HG02610 (cell line): ENCODE measurements at regions not wholly inside any gene's neighbourhood (a gene's known extent, or its start where the extent isn't known, plus 50 kb on each side); places are given as distances from the start of the nearest gene placed in this dataset.
"Not testable (repeated sequence)": the region's sequence is repeated elsewhere in the genome, so short reads cannot be mapped to it uniquely, and the experiment has no call there.

Experiments
- ATAC-seq: cut with Tn5 transposase; IDR thresholded peaks from one replicate; pipeline ENCODE4 v1.9.1; 2021; ENCODE audit warnings: mild to moderate bottlenecking, moderate library complexity; ENCODE audit not compliant: unreplicated experiment

DNA sequence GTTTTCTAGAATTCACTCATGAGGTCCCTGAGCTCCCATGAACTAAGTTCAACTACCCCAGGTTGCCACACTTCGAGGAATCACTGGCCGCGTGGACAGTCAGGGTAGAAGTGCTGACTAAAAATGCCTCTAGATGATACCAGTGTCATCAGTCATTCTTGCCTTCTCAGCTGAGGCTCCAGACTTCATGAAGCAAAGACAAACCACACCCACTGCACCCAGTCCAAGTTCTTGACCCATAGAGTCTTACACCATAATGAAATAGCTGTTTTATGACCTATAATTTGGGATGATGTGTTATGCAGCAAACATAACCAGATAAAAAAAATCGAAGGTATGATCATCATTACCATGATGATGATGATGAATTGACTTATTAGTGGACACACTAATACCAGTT is 632.9 kb upstream of the TLE4 start:
- ATAC-seq, result no peak

DNA sequence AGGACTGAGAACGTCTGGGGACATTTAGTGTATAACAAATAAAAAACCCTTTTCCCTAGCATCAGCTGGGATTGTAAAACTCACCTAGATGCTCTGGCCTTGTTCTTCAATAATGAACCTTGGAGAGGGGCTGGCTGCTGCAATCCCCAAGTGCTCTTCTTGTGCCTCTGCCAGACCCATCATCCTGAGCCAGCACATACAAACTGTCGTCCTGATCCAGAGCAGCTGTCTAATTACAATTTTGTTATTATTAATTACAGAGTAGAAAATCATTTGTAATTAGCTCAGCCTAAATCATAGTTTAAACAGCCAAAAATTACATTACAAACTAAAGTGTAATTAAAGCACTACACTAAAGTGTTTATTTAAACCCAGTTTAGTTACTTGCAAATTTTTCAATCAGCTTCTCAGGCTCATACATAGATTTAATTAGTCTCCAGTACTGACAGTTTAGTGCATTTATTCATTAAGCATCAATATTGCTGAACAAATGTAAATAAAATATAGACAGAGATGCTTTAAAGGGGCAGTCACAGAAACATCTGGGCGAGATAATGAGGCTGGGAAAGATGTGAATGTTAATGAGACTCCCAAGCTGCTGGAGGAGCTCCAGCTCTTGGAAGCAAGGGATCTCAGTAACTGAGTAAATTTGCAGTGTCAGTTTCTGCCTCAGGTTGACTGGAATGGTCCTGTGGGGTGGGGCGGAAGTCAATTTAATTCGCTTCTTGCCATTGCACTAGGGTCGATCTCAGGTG is 632.3 kb upstream of the TLE4 start:
- ATAC-seq, result no peak

DNA sequence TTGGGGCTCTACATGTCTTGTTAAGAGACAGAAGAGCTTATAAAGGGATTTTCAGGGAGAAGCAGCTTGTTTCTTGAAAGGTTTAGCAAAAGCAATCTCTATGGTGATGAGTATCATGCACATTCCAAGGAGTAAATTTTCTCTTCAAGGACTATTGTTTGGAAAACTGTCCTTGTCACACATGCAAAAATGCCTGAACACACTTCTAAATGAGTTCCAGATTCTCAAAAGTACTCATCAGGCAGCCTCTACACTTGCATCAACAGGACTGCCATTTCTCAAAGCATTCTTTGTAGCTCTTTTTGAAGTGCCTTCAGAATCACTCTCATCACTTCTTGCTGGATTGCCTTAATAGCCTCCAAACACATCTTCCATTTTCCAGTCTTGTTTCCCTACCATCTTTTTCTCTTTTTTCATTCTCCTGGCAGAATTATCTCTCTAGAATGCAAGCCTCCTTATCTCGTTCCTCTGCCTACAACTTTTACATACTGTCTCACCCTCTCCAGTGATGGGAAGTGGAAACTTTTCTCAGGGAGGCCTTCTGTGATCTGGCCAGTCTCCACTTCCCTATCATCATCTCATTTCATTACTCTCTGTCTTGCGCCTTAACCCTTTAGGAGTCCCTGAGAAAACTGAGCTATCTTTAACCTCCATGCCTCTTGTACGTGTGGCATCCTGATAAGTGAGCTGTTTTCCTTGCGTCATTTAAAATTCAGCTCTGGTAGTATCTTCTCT is 631.5 kb upstream of the TLE4 start:
- ATAC-seq, result no peak

DNA sequence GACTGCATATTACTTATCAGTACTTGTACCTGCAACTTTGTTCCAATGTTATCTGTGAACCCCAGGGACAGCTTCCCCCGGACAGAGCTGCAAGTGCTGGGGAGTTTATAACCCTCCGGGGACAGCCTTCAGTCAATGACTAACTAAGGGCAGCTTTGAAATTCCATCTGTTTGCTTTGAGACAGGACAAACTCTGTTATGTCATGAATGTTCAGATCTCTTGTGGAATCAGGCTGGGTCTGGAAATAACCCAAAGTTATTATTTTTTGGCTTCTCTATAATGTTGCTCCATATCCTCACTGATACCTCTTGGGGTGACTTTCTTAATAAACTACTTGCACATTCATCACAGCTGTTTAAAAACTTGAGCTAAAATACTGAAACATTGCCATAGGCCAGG is 617.5 kb upstream of the TLE4 start:
- no peak for ATAC-seq

DNA sequence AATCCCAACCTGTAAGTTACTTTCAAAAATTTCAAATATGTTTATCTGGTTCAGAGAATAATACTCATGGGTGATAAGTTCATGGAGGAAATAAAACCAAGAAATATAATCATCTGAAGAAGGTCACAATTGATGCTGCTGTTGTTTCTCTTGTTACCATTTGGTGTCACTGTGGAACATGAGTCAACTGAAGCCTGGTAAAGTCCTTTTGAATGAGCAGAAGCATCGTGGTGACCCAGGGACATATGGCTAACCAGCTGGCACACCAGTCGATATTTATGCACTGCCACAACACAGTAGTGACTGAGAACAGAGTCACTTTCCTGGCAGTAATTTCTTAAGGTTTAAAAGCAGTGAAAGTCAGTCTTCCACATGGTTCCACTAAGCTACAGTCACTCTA is 612.9 kb upstream of the TLE4 start:
- no peak for ATAC-seq

DNA sequence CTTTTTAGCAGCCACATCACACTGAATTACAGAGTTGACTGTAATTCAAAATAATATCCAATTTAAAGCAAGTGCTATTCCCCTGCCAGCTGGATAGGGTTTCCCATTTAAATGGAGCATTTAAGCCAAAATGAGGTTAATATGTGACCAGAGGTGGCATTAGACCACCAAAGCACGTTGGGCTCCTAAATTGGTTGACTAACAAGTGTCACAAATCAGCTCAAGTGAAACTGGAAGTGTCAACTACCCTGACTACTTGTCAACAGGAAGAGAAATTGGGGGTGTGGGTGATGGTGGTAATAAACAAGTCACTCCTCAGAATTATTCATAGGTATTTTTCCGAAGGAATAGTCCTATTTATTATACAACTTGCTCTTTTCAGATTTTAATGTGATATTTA is 609.6 kb upstream of the TLE4 start:
- no peak for ATAC-seq

DNA sequence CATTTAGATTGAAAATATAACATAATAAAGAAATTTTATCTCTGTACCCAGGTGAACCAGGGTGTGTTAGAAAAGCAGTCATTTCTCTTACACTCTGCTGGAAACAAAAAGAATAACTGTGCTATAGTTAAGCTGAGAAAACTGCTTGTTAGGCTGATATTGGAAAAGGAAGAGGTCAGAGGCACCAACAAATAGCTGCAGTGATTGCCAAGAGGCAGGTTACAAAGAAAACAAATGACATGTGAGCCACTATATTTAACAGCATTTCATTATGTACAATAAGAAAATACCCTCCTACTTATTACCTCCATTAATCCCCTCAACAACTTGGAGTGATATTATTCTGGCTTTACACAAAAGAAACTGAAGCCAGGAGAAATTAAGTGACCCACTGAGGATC is 607.9 kb upstream of the TLE4 start:
- no peak for ATAC-seq

DNA sequence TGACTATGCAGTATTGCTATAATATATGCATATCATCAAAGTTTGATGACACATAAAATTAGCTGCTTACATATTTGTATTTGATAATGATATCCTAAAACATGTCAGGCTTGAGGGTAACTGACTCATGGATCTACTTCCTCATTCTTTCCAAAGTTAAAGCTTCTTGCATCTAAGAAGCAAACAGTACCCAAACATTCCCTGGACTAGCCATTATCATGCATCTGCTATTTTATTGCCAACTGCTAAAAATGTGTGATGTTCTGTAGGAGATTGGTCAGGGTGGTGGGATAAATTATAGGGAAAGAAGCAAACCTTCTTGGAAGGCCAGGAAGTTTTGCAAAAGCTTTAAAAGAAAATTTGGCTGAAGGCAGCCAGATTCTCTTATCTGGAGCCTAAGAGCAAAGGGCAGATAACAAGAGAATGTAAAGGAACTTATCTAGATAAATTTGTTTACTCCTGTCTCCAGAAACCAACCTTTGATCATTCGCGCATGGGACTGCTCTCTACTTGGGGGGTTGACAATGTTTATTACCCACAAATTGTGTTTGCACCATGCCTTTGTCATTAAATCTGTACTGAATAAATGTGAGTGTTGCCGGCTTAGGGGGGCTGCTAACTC is 604.1 kb upstream of the TLE4 start:
- no peak for ATAC-seq

DNA sequence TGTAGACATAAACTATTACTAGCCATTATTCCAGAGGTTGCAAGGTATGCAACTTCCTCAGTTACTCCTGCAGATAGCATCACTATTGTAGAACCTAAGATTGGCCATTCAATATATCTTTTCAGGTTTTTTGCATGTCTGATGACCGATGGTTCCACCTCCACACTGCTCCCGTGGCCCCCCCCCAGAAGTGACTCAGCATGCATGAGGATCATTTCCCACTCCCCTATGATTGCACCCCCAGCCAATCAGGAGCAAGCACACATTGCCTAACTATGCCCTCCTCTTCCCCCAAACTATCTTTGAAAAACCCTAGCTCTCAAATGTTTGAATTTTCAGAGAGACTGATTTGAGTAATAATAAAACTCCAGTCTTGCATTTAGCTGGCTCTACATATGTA is 601.4 kb upstream of the TLE4 start:
- ATAC-seq, result no peak

DNA sequence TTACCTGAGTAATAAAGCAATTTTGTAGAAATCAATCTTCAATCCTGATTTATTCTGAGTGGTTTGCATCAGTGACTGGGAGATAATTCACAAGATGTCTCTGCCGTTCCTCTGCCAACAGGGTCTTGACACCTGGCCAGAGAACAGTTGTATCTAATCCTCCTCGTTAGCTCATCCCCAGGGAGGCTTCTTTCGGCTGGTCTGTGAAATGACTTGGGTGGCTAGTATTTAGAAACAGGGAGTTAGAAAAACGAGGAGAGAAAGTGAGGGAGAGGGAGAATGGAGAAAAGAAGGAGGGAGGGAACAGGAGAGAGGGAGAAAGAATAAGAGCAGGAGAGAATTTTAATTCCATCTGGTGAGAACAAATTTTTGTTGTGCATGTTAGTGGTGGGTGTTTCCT is 600.2 kb upstream of the TLE4 start:
- no peak for ATAC-seq

DNA sequence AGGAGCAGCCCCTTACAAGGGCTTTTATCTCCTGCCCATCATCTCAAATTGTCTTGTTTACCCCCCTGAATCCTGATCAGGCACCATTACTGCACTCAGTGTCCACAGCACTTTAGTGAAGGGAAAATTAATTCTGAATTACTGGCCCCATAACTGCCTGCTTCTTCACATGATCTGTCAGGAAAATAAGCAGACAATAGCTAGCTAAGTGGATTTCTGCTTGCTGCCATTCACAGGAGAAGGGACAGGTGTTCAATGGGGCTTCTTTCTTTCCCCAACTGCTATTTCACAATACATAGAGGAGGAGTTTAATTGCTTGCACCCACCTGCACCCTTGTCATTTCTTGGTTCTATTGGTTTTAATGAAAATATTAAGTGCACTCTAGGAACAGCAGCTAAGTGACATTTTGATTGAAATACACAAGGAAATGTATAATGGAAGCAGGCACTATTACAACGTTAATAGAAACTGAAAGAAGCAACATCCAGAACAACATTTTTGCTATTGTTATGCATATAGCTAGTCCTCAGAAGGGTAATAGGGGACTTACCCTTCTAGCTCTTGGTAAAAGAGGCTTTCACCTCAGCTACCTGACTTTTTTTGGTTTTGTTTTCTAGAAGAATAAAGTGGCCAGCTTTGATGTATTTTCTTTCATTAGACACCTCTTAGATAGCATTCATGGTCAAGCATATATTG is 599.3 kb upstream of the TLE4 start:
- peak; percentile 73 for ATAC-seq

DNA sequence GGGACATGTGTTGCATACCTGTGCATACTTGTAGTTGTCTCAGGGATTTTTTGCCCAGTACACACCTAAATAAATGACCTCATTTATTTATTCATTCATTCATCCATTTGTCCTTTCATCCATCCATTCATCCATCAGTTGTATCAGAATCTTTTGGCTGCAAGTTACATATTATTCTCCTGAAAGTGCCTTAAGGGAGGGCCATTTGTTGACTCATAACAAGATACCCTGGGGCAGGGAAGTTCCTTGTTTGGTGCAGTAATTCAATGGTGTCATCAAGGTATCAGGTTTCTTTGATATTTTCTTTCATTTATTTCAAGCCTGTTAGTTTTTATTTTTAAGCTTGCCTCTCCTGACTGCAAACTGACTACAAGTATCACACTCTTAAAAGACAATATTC is 597.9 kb upstream of the TLE4 start:
- no peak for ATAC-seq

DNA sequence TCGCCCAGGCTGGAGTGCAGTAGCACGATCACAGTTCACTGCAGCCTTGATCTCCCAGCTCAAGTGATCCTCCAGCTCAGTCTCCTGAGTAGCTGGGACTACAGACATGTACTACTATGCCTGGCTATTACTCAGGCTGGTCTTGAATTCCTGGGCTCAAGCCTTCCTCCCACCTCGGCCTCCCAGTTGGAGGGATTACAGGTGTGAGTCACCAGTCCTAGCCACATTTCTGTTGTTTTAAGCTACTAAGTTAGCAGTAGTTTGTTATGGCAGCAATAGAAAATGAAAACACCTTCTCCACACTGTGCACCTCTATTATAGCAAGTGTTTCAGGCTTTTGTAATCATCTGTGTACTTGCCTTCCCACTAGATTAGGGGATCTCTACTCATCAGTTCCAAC is 588.9 kb upstream of the TLE4 start:
- no peak for ATAC-seq

DNA sequence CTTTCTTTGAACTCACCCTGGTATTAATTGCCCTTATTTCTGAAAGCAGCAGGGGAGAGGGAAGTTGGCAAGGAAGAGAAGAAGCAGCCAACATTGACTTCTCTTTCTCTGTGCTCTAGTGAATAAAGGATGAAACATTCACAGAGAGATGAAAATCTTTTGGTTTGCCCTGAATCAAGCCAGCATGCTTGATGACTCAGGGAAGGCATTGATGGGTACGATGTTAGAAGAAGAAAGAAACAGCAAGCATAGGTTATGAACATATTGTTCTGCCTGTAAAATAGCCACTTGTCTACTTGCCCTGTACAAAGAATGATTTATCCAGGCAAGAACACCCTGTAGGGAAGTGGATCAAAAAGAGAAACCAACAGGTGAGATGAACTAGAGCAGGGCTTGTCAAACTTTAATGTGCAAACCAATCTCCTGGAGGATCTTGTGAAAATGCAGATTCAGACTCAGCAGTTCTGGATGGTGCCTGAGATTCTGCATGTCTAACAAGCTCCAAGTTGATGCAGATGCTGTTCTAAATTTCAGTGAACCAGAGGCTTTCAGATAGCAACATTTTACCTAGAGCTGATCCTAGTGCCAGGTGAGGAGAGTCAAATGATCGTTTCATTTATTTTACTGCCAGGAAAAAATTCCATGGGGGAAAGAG is 586.6 kb upstream of the TLE4 start:
- ATAC-seq, result no peak

DNA sequence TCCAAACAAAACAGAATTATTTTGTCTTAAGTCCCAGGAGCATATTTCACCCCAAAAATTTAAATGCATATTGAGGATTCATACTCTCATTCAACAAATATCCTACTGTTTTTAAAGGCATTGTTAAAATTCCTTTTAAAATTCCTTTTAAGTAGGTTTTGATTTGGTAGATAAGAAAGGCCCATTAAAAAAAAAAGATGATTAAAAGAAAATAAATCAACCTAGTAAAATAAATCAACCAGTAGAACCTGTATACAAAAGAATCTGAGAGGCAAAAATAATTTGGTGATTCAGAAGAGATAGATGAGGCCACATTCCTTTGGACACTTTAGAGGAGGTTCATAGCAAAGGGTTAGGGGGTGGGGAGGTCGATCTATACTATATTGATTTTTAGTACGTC is 585.3 kb upstream of the TLE4 start:
- no peak for ATAC-seq

DNA sequence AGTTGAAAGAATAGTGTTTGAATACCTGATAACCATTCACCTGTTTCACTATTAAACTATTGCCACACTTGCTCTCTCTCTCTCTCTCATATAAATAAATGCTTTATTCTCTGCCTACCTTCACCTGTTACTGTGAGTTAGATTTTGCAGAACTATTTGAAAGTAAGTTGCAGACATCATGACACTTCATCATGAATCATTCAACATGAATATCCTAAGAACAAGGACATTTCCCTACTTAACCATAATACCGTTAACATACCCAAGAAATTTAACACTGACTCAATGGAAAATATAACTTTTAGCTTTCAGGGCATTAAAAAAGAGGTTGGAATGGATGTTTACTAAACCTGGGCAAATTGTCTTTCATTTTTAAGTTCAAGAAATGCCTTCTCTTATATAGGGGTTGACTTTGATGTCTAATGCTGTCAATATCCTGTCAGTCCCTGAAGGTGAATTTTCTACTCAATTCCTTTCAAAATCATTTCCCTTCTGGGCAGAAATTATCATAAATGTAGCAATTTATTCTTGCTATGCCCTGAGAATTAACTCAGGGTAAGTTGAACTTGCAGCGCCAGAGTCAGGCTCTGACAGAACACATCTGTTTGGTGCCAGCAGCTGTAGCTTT is 582.6 kb upstream of the TLE4 start:
- ATAC-seq, result no peak

DNA sequence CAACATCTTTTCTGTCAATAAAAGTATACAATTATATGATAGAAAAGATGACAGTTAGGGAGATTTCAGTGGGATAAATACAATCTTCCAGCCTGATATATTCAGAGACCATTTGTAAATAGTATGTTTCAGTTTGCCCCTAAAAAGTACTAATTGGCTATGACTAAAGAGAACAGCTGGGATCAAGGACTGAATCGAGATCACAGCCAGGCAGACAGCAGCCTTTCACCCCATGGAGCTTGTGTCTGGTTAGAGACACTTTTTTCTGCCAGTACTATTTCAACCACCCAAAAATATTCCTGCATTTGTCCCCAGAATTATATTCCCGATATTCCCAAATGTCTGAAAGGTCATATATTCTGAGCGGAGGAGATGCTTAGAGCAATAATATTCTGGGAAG is 577.3 kb upstream of the TLE4 start:
- ATAC-seq, result no peak

DNA sequence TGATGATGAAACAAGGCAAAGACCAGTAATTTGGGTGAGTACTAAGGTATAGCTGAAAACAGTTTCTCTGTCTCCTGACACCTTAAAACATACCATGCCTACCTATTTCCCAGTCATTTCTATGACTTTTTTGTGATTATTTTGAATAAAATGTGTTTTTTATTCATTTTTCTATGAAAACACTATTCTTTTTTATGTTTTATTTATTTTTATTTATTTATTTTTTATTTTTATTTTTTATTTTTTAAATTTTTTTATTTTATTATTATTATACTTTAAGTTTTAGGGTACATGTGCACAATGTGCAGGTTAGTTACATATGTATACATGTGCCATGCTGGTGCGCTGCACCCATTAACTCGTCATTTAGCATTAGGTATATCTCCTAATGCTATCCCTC is 576.8 kb upstream of the TLE4 start:
- ATAC-seq, result not testable (repeated sequence)

DNA sequence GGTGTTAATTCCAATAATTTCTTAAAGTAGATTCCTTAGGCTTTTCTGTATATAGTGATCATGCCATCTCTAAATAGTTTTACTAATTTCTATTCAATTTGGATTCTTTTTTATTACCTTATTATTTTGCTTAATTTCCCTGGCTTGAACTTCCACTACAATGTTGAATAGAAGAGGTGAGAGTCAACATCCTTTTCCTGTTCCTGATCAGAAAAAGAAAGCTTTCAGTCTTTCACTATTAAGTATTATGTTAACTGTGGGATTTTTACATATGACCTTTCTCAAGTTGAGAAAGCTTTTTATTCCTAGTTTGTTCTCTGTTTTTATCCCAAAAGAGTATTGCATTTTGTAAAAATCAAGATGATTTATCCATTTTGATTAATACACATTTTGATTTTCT is 574.5 kb upstream of the TLE4 start:
- no peak for ATAC-seq

DNA sequence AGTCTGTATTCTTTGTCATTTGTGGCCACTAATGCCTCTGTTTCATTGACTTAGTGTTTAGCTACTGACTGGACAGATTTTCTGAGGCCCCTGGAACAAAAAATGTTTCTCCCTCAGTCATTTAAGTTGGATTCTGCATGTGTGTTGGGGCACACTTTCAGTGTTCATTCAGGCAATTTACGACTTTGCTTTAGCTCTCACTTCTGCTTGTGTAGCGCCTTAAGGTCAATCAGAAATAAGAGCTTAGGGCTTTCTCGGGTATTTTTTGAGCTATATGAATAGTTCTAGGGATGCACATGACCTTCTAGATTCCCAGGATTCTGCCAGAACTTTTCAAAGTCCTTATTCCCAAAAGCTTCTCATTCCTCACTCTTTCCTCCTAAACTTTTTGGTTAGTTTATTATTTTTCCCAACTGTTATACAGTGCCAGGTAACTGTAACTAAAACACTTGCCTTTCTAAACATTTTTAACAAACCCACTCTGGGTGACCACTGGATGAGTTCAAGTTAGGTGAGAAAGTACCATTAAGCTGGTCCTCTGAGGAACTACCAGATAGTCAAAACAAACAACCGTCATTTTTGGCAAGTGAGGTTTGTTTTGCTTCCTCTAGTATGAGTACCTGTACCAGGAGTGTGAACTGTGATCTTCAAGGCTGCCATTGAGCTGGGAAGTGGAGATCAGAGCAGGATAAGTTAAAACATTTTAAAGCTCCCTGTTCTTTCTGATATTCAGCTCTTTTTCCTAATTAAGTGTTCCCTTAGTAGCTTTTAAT is 571.3 kb upstream of the TLE4 start:
- ATAC-seq, result no peak
